GM21737 (cell line): ENCODE measurements at regions not wholly inside any gene's neighbourhood (a gene's known extent, or its start where the extent isn't known, plus 50 kb on each side); places are given as distances from the start of the nearest gene placed in this dataset.

Source experiments
- ATAC-seq: cut with Tn5 transposase; IDR thresholded peaks from one replicate; pipeline ENCODE4 v1.9.1; 2021; ENCODE audit warnings: mild to moderate bottlenecking, moderate library complexity; ENCODE audit not compliant: unreplicated experiment

GRCh38 chr22:34045311-34045710 is 125.0 kb upstream of the LARGE1 start:
- ATAC-seq = no peak

GRCh38 chr22:34055525-34056200 is 135.4 kb upstream of the LARGE1 start:
- no peak for ATAC-seq

GRCh38 chr22:34057726-34058125 is 137.4 kb upstream of the LARGE1 start:
- no peak for ATAC-seq

- ATAC-seq = no peak
Observed at GRCh38 chr22:34064696-34065095, 144.4 kb upstream of the LARGE1 start.

- no peak for ATAC-seq
Observed at GRCh38 chr22:34067031-34067430, 146.8 kb upstream of the LARGE1 start.

- no peak for ATAC-seq
Observed at GRCh38 chr22:34068001-34068400, 147.7 kb upstream of the LARGE1 start.

- no peak for ATAC-seq
Observed at GRCh38 chr22:34070051-34070450, 149.8 kb upstream of the LARGE1 start.

GRCh38 chr22:34070531-34070930 is 150.3 kb upstream of the LARGE1 start:
- ATAC-seq = no peak

- no peak for ATAC-seq
Observed at GRCh38 chr22:34072585-34072984, 152.3 kb upstream of the LARGE1 start.

- ATAC-seq = no peak
Observed at GRCh38 chr22:34080433-34080832, 160.2 kb upstream of the LARGE1 start.

- no peak for ATAC-seq
Observed at GRCh38 chr22:34096770-34097169, 176.5 kb upstream of the LARGE1 start.

- no peak for ATAC-seq
Observed at GRCh38 chr22:34099278-34099677, 179.0 kb upstream of the LARGE1 start.

GRCh38 chr22:34102633-34103032 is 182.4 kb upstream of the LARGE1 start:
- no peak for ATAC-seq

GRCh38 chr22:34105461-34106062 is 185.3 kb upstream of the LARGE1 start:
- no peak for ATAC-seq

- ATAC-seq = no peak
Observed at GRCh38 chr22:34108168-34108567, 187.9 kb upstream of the LARGE1 start.

- no peak for ATAC-seq
Observed at GRCh38 chr22:34111210-34111824, 191.0 kb upstream of the LARGE1 start.

GRCh38 chr22:34113381-34113780 is 193.1 kb upstream of the LARGE1 start:
- no peak for ATAC-seq

GRCh38 chr22:34114406-34114805 is 194.1 kb upstream of the LARGE1 start:
- ATAC-seq = no peak

GRCh38 chr22:34115722-34116121 is 195.4 kb upstream of the LARGE1 start:
- ATAC-seq = no peak

GRCh38 chr22:34116126-34116525 is 195.8 kb upstream of the LARGE1 start:
- ATAC-seq = no peak

GRCh38 chr22:34122042-34122441 is 201.8 kb upstream of the LARGE1 start:
- no peak for ATAC-seq

GRCh38 chr22:34129691-34130486 is 209.6 kb upstream of the LARGE1 start:
- ATAC-seq = no peak
